Activated B cell treated with CpG ODN at 0.5 μM for 24 hours (primary cell): ENCODE measurements at regions not wholly inside any gene's neighbourhood (a gene's known extent, or its start where the extent isn't known, plus 50 kb on each side); places are given as distances from the start of the nearest gene placed in this dataset.

Source experiments
- ATAC-seq: fragments of 200-7000 bp; cut with Tn5 transposase; one replicate; pipeline ENCODE4 v1.10.0; 2021; ENCODE audit warnings: low read depth, mild to moderate bottlenecking, moderate library complexity
- CTCF ChIA-PET: fragments of 350-600 bp; sonication (Branson Sonifier 250); formaldehyde crosslinking; loops from one replicate; lab custom pipeline; 2021; ENCODE audit warnings: antibody characterized with exemption; lab: Charles Lee
- POLR2A ChIA-PET: fragments of 350-600 bp; sonication (Branson Sonifier 250); formaldehyde crosslinking; loops from one replicate; lab custom pipeline; 2021; ENCODE audit warnings: antibody characterized with exemption; lab: Charles Lee
- DNase-seq: peaks from one replicate; pipeline ENCODE4 v3.0.0; 2022
- H3K27ac Mint-ChIP-seq: one replicate; pipeline ENCODE4 v1.8.0; 2020; ENCODE audit warnings: mixed read lengths
- H3K27me3 Mint-ChIP-seq: one replicate; pipeline ENCODE4 v1.8.0; 2021; ENCODE audit warnings: mixed read lengths
- H3K36me3 Mint-ChIP-seq: one replicate; pipeline ENCODE4 v1.8.0; 2021; ENCODE audit warnings: low read depth, mixed read lengths
- H3K4me1 Mint-ChIP-seq: one replicate; pipeline ENCODE4 v1.8.0; 2021; ENCODE audit warnings: mixed read lengths
- H3K4me3 Mint-ChIP-seq: one replicate; pipeline ENCODE4 v1.8.0; 2020; ENCODE audit warnings: mild to moderate bottlenecking, mixed read lengths
- H3K9me3 Mint-ChIP-seq: one replicate; pipeline ENCODE4 v1.8.0; 2020; ENCODE audit warnings: mixed read lengths
- CTCF ChIP-seq: fragments of 200-600 bp; IDR thresholded peaks from one replicate; pipeline ENCODE4 v1.8.0; 2022; ENCODE audit warnings: antibody characterized with exemption, mild to moderate bottlenecking
- intact Hi-C: fragments of 100-400 bp; cut with micrococcal nuclease; formaldehyde crosslinking; loops from one replicate; pipeline ENCODE4 v1.15.1; 2024

GRCh38 chr6:16912756-16913155 lies 151.5 kb upstream of the ATXN1 start:
- intact Hi-C loops: no loop called here
- H3K4me1 Mint-ChIP-seq: no peaks in the 10 kb centered on the region
- no peak overlapping the region for H3K4me3 Mint-ChIP-seq
- H3K27me3 Mint-ChIP-seq: peaks cover under 1% of the 10 kb centered on the region
- ATAC-seq (no peak), DNase-seq (no peak)
- H3K9me3 Mint-ChIP-seq: peaks cover 16% of the 10 kb centered on the region
- ChIA-PET POLR2A (no interaction called here), CTCF (no interaction called here)
- H3K36me3 Mint-ChIP-seq: no peaks in the 10 kb centered on the region
- H3K27ac Mint-ChIP-seq: no peak overlapping the region
- no peak for TF ChIP-seq CTCF

GRCh38 chr6:16911088-16911487 lies 149.8 kb upstream of the ATXN1 start:
- Mint-ChIP-seq H3K36me3 (no peaks in the 10 kb centered on the region), H3K4me1 (no peaks in the 10 kb centered on the region), H3K27ac (no peak overlapping the region), H3K4me3 (no peak overlapping the region), H3K27me3 (peaks cover 9% of the 10 kb centered on the region), H3K9me3 (peaks cover 16% of the 10 kb centered on the region)
- POLR2A ChIA-PET: interaction anchor here (0.6 kb wide), 1 partner anchor 27 kb away, joined by 3 read pairs; no protein-coding TSS in a partner anchor
- DNase-seq (no peak), ATAC-seq (no peak)
- CTCF ChIA-PET: no interaction called here
- TF ChIP-seq CTCF: no peak
- intact Hi-C loops: no loop called here

GRCh38 chr6:16909658-16910360 lies 148.5 kb upstream of the ATXN1 start:
- CTCF ChIA-PET: no interaction called here
- Mint-ChIP-seq H3K9me3 (peaks cover 16% of the 10 kb centered on the region), H3K36me3 (no peaks in the 10 kb centered on the region), H3K4me1 (no peaks in the 10 kb centered on the region), H3K27me3 (peaks cover 13% of the 10 kb centered on the region), H3K27ac (no peak overlapping the region), H3K4me3 (no peak overlapping the region)
- no peak for ATAC-seq
- POLR2A ChIA-PET: no interaction called here
- DNase-seq: no peak
- no peak for TF ChIP-seq CTCF
- intact Hi-C loops: no loop called here

GRCh38 chr6:16907991-16908390 lies 146.7 kb upstream of the ATXN1 start:
- no peak for TF ChIP-seq CTCF
- no peaks in the 10 kb centered on the region for H3K4me1 Mint-ChIP-seq
- no peaks in the 10 kb centered on the region for H3K36me3 Mint-ChIP-seq
- ChIA-PET POLR2A (no interaction called here), CTCF (no interaction called here)
- no peak overlapping the region for H3K27ac Mint-ChIP-seq
- intact Hi-C loops: no loop called here
- DNase-seq (no peak), ATAC-seq (no peak)
- peaks cover 7% of the 10 kb centered on the region for H3K9me3 Mint-ChIP-seq
- peaks cover 15% of the 10 kb centered on the region for H3K27me3 Mint-ChIP-seq
- no peak overlapping the region for H3K4me3 Mint-ChIP-seq

- TF ChIP-seq CTCF: no peak
- POLR2A ChIA-PET: no interaction called here
- intact Hi-C loops: no loop called here
These were observed 143.7 kb upstream of the ATXN1 start for GRCh38 chr6:16904957-16905356.

More at GRCh38 chr6:16904957-16905356, 143.7 kb upstream of the ATXN1 start:
- ATAC-seq (no peak), DNase-seq (no peak)
- Mint-ChIP-seq H3K9me3 (no peaks in the 10 kb centered on the region), H3K4me3 (no peak overlapping the region), H3K4me1 (no peaks in the 10 kb centered on the region), H3K27me3 (peaks cover 23% of the 10 kb centered on the region), H3K36me3 (no peaks in the 10 kb centered on the region), H3K27ac (no peak overlapping the region)
- CTCF ChIA-PET: no interaction called here
